Endothelial cell of umbilical vein (primary cell): ENCODE measurements at regions not wholly inside any gene's neighbourhood (a gene's known extent, or its start where the extent isn't known, plus 50 kb on each side); places are given as distances from the start of the nearest gene placed in this dataset.

Experiments
- BruUV-seq: library from RNA; stranded (reverse); fragments of 400-500 nt; replicated peaks from 2 replicates; lab custom pipeline; 2021; lab: Mats Ljungman, UMichigan
- CTCF ChIA-PET: fragments of 300-600, 350-600 bp; sonication (Branson Sonifier 250); formaldehyde crosslinking; loops from one replicate; lab custom pipeline; 2021; ENCODE audit warnings: antibody characterized with exemption, inconsistent platforms; lab: Charles Lee
- POLR2A ChIA-PET: fragments of 300-600, 350-600 bp; sonication (Branson Sonifier 250); formaldehyde crosslinking; loops from one replicate; lab custom pipeline; 2021; ENCODE audit warnings: antibody characterized with exemption, inconsistent platforms; lab: Charles Lee
- DNase-seq: peaks from one replicate; pipeline ENCODE4 v3.0.0-alpha.2; 2011; ENCODE audit warnings: low read depth, low spot score
- FAIRE-seq: peaks from 2 replicates; lab custom pipeline; 2011; peaks lifted over from hg19 to GRCh38; lab: Jason Lieb, UNC
- H2AFZ ChIP-seq: 2 replicates; pipeline ENCODE4 v1.6.0; 2012; ENCODE audit warnings: low read depth, low read length, control low read depth, inconsistent platforms
- H3K27ac ChIP-seq: 2 replicates; pipeline ENCODE4 v1.5.1; 2011; ENCODE audit warnings: low read depth, mild to moderate bottlenecking, control low read depth, low read length, moderate library complexity; ENCODE audit not compliant: insufficient read depth
- H3K27me3 ChIP-seq, 2 experiments: 2 replicates each; pipeline versions ENCODE4 v1.6.0 to v1.6.1; 2011; ENCODE audit warnings: low read length in 2 of 2, mixed read lengths in 1 of 2; ENCODE audit not compliant: control insufficient read depth in 2 of 2, insufficient read depth in 2 of 2
- H3K36me3 ChIP-seq, 2 experiments: 2 replicates in 1 of 2; 3 replicates in 1 of 2; pipeline ENCODE4 v1.5.1; 2011; ENCODE audit warnings: low read length in 2 of 2, mild to moderate bottlenecking in 1 of 2, moderate library complexity in 1 of 2; ENCODE audit not compliant: control insufficient read depth in 2 of 2, insufficient read depth in 2 of 2; ENCODE audit errors: extremely low read depth in 1 of 2
- H3K4me1 ChIP-seq: 3 replicates; pipeline ENCODE4 v1.5.1; 2011; ENCODE audit warnings: mild to moderate bottlenecking, low read length; ENCODE audit not compliant: control insufficient read depth, insufficient read depth; ENCODE audit errors: extremely low read depth
- H3K4me2 ChIP-seq: 2 replicates; pipeline ENCODE4 v1.6.1; 2011; ENCODE audit warnings: low read length, control low read depth, mixed read lengths; ENCODE audit not compliant: insufficient read depth
- H3K4me3 ChIP-seq, 3 experiments: fragments of 200-600 bp in 1 of 3; sonication (generic), shearing (Covaris generic) in 1 of 3; replicated peaks in 1 of 3; 2 replicates each; pipeline ENCODE4 v1.5.1; 2011 to 2016; ENCODE audit warnings: control low read depth in 3 of 3, low read length in 3 of 3, mild to moderate bottlenecking in 2 of 3, inconsistent platforms in 1 of 3, low read depth in 1 of 3, moderate library complexity in 1 of 3; ENCODE audit not compliant: insufficient read depth in 1 of 3
- H3K79me2 ChIP-seq: 2 replicates; pipeline ENCODE4 v1.6.0; 2012; ENCODE audit warnings: low read length, inconsistent platforms; ENCODE audit not compliant: control insufficient read depth, insufficient read depth
- H3K9ac ChIP-seq: replicated peaks from 2 replicates; pipeline ENCODE3; 2011; ENCODE audit warnings: low read length, control low read depth; ENCODE audit not compliant: insufficient read depth; ENCODE audit errors: extremely low read depth
- H3K9me1 ChIP-seq: replicated peaks from 3 replicates; pipeline ENCODE4 v1.6.0; 2011; ENCODE audit warnings: mild to moderate bottlenecking, low read length; ENCODE audit not compliant: control insufficient read depth, insufficient read depth; ENCODE audit errors: extremely low read depth
- H3K9me3 ChIP-seq: replicated peaks from 2 replicates; pipeline ENCODE4 v1.5.1; 2012; ENCODE audit warnings: low read length, inconsistent platforms; ENCODE audit not compliant: control insufficient read depth, insufficient read depth
- H4K20me1 ChIP-seq: replicated peaks from 2 replicates; pipeline ENCODE3; 2011; ENCODE audit warnings: mild to moderate bottlenecking, low read length; ENCODE audit not compliant: control insufficient read depth, insufficient read depth; ENCODE audit errors: extremely low read depth
- CTCF ChIP-seq, 2 donors: IDR thresholded peaks; 1 replicate in 1 of 2; 2 replicates in 1 of 2; pipeline ENCODE4 v1.5.1; 2011; ENCODE audit warnings: low read length in 2 of 2, mild to moderate bottlenecking in 2 of 2, moderate library complexity in 2 of 2, control low read depth in 1 of 2, inconsistent platforms in 1 of 2, low read depth in 1 of 2; ENCODE audit not compliant: insufficient read depth in 1 of 2; ENCODE audit errors: extremely low read depth in 1 of 2
- EZH2 ChIP-seq: IDR thresholded peaks from 2 replicates; pipeline ENCODE4 v1.6.1; 2012; ENCODE audit warnings: borderline replicate concordance, low read depth, mild to moderate bottlenecking, moderate library complexity, low read length, inconsistent platforms; ENCODE audit not compliant: severe bottlenecking
- FOS ChIP-seq: IDR thresholded peaks from 2 replicates; pipeline ENCODE4 v1.6.1; 2011; ENCODE audit warnings: mild to moderate bottlenecking, low read length, moderate library complexity, borderline replicate concordance; ENCODE audit not compliant: insufficient read depth
- GATA2 ChIP-seq: IDR thresholded peaks from 2 replicates; pipeline ENCODE4 v1.7.0; 2011; ENCODE audit warnings: low read depth, mild to moderate bottlenecking, moderate library complexity, mixed read lengths, low read length; ENCODE audit not compliant: insufficient read length, insufficient read depth
- JUN ChIP-seq: IDR thresholded peaks from 2 replicates; pipeline ENCODE4 v1.6.1; 2011; ENCODE audit warnings: borderline replicate concordance, low read depth; ENCODE audit not compliant: insufficient read length, insufficient read depth
- MAX ChIP-seq: IDR thresholded peaks from 2 replicates; pipeline ENCODE4 v1.6.1; 2011; ENCODE audit not compliant: insufficient read depth, insufficient read length
- MYC ChIP-seq: IDR thresholded peaks from one replicate; pipeline ENCODE4 v1.6.1; 2011; ENCODE audit warnings: mild to moderate bottlenecking, low read depth, low read length
- POLR2A ChIP-seq: IDR thresholded peaks from 2 replicates; pipeline ENCODE4 v1.6.1; 2012; ENCODE audit warnings: low read depth, mild to moderate bottlenecking, control low read depth, low read length
- POLR2AphosphoS5 ChIP-seq: IDR thresholded peaks from 2 replicates; pipeline ENCODE4 v1.6.1; 2012; ENCODE audit warnings: low read depth, mild to moderate bottlenecking, control low read depth, low read length, moderate library complexity; ENCODE audit not compliant: insufficient read depth
- dilution Hi-C: fragments of 300-500 bp; cut with MboI; formaldehyde crosslinking; loops from one replicate; pipeline ENCODE4 v1.15.0; 2019; ENCODE audit warnings: low sequenced_read_pairs; ENCODE audit not compliant: extremely low pct_ligation_motif_present
- intact Hi-C: fragments of 100-400 bp; cut with micrococcal nuclease; formaldehyde crosslinking; loops from one replicate; pipeline ENCODE4 v1.10.0; 2022

DNA sequence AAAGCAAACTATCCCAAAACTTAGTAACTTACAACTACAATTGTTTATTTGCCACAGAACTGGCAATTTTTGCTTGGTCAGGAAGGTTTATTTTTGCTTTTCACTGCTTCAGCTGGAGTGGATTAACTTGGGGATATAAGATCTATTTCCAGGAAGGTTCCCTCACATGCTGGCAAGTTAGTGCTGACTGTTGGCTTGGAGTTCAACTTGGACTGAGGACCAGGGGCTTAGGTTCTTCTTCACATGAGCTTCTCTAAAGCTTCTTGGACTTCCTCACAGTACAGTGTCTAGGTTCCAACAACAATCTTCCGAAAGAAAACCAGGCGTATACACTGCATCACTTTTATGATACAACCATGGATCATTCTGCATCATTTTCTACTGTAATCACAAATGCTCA is 264.4 kb downstream of the CHL1 start:
- FAIRE-seq (no peak), DNase-seq (no peak)
- H3K4me3 ChIP-seq = no peak overlapping the region
- H3K4me2 ChIP-seq = no peak overlapping the region
- H3K27ac ChIP-seq = no peak overlapping the region
- no TSS peak for BruUV-seq
- H3K4me1 ChIP-seq = no peaks in the 10 kb centered on the region
- H4K20me1 ChIP-seq = no peaks in the 10 kb centered on the region
- H3K9ac ChIP-seq = no peak overlapping the region
- H2AFZ ChIP-seq = no peak overlapping the region
- dilution Hi-C loops = no loop called here
- intact Hi-C loops = no loop called here
- no peaks in the 10 kb centered on the region for H3K36me3 ChIP-seq
- ChIA-PET POLR2A (no interaction called here), CTCF (no interaction called here)
- H3K79me2 ChIP-seq = no peaks in the 10 kb centered on the region
- H3K9me3 ChIP-seq = peaks cover 2% of the 10 kb centered on the region
- H3K27me3 ChIP-seq = no peaks in the 10 kb centered on the region
- TF ChIP-seq FOS (no peak), POLR2A (no peak), MYC (no peak), GATA2 (no peak), JUN (no peak), CTCF (IDR thresholded peaks at IDR 0.05; ENCODE audit: extremely low read depth in 1 of 2, insufficient read depth in 1 of 2, low read depth in 1 of 2, low read length in 2 of 2) (no peak), MAX (no peak), EZH2 (no peak), POLR2AphosphoS5 (no peak)
- H3K9me1 ChIP-seq = no peaks in the 10 kb centered on the region
